Endodermal cell (in vitro differentiated cells): ENCODE measurements at regions not wholly inside any gene's neighbourhood (a gene's known extent, or its start where the extent isn't known, plus 50 kb on each side); places are given as distances from the start of the nearest gene placed in this dataset.
A peak's percentile ranks its signal among the peaks of the same experiment; 100 is the strongest.
"Not testable (repeated sequence)": the region's sequence is repeated elsewhere in the genome, so short reads cannot be mapped to it uniquely, and the experiment has no call there.

Source experiments
- DNase-seq: peaks from one replicate; pipeline ENCODE4 v3.0.0-alpha.2; 2017
- H3K27ac ChIP-seq: 2 replicates; pipeline ENCODE4 v1.5.1; 2013; ENCODE audit warnings: mild to moderate bottlenecking, low read depth, low read length, moderate library complexity
- H3K27me3 ChIP-seq: 2 replicates; pipeline ENCODE4 v1.6.1; 2013; ENCODE audit warnings: mild to moderate bottlenecking, low read length, moderate library complexity; ENCODE audit not compliant: insufficient read depth, control insufficient read depth, poor library complexity, severe bottlenecking
- H3K36me3 ChIP-seq: 2 replicates; pipeline ENCODE4 v1.7.0; 2013; ENCODE audit warnings: mild to moderate bottlenecking, low read length, moderate library complexity; ENCODE audit not compliant: control insufficient read depth, insufficient read depth
- H3K4me1 ChIP-seq: one replicate; pipeline ENCODE4 v1.7.0; 2013; ENCODE audit warnings: low read length; ENCODE audit not compliant: control insufficient read depth, insufficient read depth
- H3K4me3 ChIP-seq: 2 replicates; pipeline ENCODE4 v1.5.1; 2013; ENCODE audit warnings: mild to moderate bottlenecking, low read length, moderate library complexity
- H3K9ac ChIP-seq: 2 replicates; pipeline ENCODE4 v1.6.1; 2013; ENCODE audit warnings: mild to moderate bottlenecking, low read length, moderate library complexity; ENCODE audit not compliant: poor library complexity, severe bottlenecking; ENCODE audit errors: extremely low read depth
- H3K9me3 ChIP-seq: 2 replicates; pipeline ENCODE4 v1.6.1; 2013; ENCODE audit warnings: mild to moderate bottlenecking, low read length, moderate library complexity; ENCODE audit not compliant: control insufficient read depth
- H3K27ac Mint-ChIP-seq: 2 replicates; pipeline ENCODE4 v1.8.0; 2020; ENCODE audit warnings: mixed read lengths
- H3K27me3 Mint-ChIP-seq: 2 replicates; pipeline ENCODE4 v1.8.0; 2021; ENCODE audit warnings: mild to moderate bottlenecking, mixed read lengths; ENCODE audit not compliant: insufficient read depth
- H3K36me3 Mint-ChIP-seq: 2 replicates; pipeline ENCODE4 v1.8.0; 2020; ENCODE audit warnings: low read depth, mixed read lengths
- H3K4me1 Mint-ChIP-seq: 2 replicates; pipeline ENCODE4 v1.8.0; 2020; ENCODE audit warnings: mixed read lengths
- H3K4me3 Mint-ChIP-seq: 2 replicates; pipeline ENCODE4 v1.8.0; 2020; ENCODE audit warnings: mild to moderate bottlenecking, moderate library complexity, mixed read lengths
- H3K9me3 Mint-ChIP-seq: 2 replicates; pipeline ENCODE4 v1.8.0; 2020; ENCODE audit warnings: mild to moderate bottlenecking, mixed read lengths
- WGBS, 2 experiments: methylation state at CpG; one replicate each; pipeline versions ENCODE4 v1.1.5 to v1.1.7; 2013; ENCODE audit warnings: missing lambda C conversion rate in 2 of 2, mixed read lengths in 1 of 2; ENCODE audit not compliant: insufficient coverage in 1 of 2, insufficient read length in 1 of 2; 5-methylcytosine and 5-hydroxymethylcytosine counted together
- TF ChIP-seq, protein P1 (sequence below): fragments of 200-600 bp; sonication (generic); conservative IDR thresholded peaks from 2 replicates; pipeline ENCODE4 v1.5.0; 2021; ENCODE audit warnings: antibody characterized with exemption, mild to moderate bottlenecking

DNA sequence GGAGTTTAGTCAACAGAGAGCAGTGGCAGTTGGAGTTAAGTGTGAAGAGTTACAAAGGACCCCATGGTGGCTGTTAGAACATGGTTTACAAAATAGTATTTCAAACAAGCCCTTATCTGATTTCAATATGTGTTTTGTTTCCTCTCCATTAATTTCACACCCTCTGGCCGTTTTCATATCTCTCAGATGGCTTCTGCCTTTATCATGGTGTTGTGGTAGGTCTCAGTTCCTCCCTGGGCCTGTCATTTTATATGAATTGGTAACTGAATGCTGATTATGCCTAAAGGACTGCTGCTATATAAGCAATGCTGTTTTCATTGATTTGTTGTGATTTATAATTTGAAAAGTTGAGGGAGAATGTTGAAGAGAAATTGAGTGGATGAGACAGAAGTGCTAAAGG lies 686.7 kb downstream of the NYAP2 start:
- Histone ChIP-seq H3K9me3 (peaks cover 29% of the 10 kb centered on the region), H3K4me1 (no peaks in the 10 kb centered on the region), H3K4me3 (peak overlapping the region; percentile 24), H3K27ac (no peak overlapping the region), H3K9ac (no peak overlapping the region), H3K27me3 (peaks cover 2% of the 10 kb centered on the region), H3K36me3 (no peaks in the 10 kb centered on the region)
- Mint-ChIP-seq H3K27me3 (no peaks in the 10 kb centered on the region), H3K9me3 (peaks cover 24% of the 10 kb centered on the region), H3K36me3 (no peaks in the 10 kb centered on the region), H3K27ac (no peak overlapping the region), H3K4me1 (peaks cover 2% of the 10 kb centered on the region), H3K4me3 (no peak overlapping the region)
- 48% methylated on average over 1 of the region's 1 CpG; no CpG with 5 or more reads in 1 of the 2 experiments for WGBS, 2 experiments
- TF ChIP-seq, protein P1, sequence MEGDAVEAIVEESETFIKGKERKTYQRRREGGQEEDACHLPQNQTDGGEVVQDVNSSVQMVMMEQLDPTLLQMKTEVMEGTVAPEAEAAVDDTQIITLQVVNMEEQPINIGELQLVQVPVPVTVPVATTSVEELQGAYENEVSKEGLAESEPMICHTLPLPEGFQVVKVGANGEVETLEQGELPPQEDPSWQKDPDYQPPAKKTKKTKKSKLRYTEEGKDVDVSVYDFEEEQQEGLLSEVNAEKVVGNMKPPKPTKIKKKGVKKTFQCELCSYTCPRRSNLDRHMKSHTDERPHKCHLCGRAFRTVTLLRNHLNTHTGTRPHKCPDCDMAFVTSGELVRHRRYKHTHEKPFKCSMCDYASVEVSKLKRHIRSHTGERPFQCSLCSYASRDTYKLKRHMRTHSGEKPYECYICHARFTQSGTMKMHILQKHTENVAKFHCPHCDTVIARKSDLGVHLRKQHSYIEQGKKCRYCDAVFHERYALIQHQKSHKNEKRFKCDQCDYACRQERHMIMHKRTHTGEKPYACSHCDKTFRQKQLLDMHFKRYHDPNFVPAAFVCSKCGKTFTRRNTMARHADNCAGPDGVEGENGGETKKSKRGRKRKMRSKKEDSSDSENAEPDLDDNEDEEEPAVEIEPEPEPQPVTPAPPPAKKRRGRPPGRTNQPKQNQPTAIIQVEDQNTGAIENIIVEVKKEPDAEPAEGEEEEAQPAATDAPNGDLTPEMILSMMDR: no peak
- no peak for DNase-seq

DNA sequence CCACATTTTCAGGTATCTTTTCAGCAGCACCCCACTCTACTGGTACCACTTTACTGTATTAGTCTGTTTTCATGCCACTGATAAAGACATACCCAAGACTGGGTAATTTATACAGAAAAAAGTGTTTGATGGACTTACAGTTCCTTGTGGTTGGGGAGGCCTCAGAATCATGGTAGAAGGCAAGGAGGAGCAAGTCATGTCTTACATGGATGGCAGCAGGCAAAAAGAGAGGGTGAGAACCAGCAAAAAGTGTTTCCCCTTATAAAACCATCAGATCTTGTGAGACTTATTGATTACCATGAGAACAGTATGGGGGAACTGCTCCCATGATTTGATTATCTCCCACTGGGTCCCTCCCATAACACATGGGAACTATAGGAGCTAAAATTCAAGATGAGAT lies 685.9 kb downstream of the NYAP2 start:
- H3K27me3 ChIP-seq, H3K27ac ChIP-seq, H3K27me3 Mint-ChIP-seq, H3K9ac ChIP-seq, H3K27ac Mint-ChIP-seq, H3K36me3 ChIP-seq, H3K4me3 Mint-ChIP-seq, H3K4me1 ChIP-seq, DNase-seq, H3K36me3 Mint-ChIP-seq, H3K4me1 Mint-ChIP-seq: not testable (repeated sequence)
- Histone ChIP-seq H3K9me3 (peaks cover 29% of the 10 kb centered on the region), H3K4me3 (peak overlapping the region; percentile 24)
- peaks cover 24% of the 10 kb centered on the region for H3K9me3 Mint-ChIP-seq

DNA sequence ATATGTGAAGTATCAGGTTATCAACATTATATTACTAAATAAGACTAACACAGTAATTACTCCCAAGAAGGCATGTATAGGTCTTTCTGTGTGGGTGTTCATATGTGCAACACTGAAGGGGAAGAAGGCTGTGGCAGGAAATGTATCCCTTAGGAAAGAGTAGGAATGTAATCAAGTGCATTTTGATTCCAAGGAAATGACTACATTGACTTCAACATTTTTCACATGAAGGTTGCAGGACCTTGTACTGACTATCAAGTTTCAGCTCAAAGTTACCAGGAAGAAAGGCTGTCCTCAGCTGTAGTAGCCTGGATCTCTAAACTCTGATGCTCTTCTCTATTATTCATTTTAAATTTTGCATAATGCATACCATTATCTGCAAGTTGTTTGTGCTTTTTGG lies 680.8 kb downstream of the NYAP2 start:
- Histone ChIP-seq H3K4me1 (peaks cover 6% of the 10 kb centered on the region), H3K9ac (no peak overlapping the region)
- DNase-seq: no peak

DNA sequence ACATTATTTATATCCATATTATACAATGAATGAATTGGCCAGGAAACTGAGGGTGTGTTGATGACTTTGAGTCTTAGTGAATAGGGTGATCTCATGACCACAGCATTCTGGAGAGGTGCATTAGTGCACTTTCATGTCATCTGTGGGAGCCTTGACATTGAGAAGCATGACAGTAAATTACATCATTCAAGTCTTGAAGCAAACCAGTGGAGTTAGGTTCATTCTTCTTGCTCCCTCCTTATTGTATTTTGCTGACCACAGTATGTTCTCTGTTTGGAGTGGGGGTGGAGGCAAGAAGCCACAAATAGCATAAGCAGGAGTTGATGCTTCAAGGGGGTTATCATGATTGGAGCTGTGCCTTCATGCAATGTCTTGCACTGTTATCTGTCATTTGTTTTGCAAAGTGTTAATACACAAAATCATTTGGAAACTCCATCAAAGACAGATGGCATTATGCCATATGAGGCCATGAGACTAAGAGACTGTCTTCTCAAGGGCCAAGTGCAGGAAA lies 680.2 kb downstream of the NYAP2 start:
- H3K9ac ChIP-seq: no peak overlapping the region
- H3K27me3 Mint-ChIP-seq: no peaks in the 10 kb centered on the region
- H3K27me3 ChIP-seq: peaks cover 9% of the 10 kb centered on the region
- no peak overlapping the region for H3K27ac Mint-ChIP-seq
- no peak overlapping the region for H3K4me3 Mint-ChIP-seq
- H3K4me1 ChIP-seq: peaks cover 6% of the 10 kb centered on the region
- H3K4me1 Mint-ChIP-seq: peaks cover 18% of the 10 kb centered on the region
- TF ChIP-seq, protein P1: no peak
- H3K36me3 Mint-ChIP-seq: no peaks in the 10 kb centered on the region
- DNase-seq: no peak
- H3K4me3 ChIP-seq: no peak overlapping the region
- no peaks in the 10 kb centered on the region for H3K36me3 ChIP-seq
- H3K9me3 ChIP-seq: peaks cover 14% of the 10 kb centered on the region
- peaks cover 12% of the 10 kb centered on the region for H3K9me3 Mint-ChIP-seq
- H3K27ac ChIP-seq: no peak overlapping the region

More for the DNA sequence above, 680.8 kb downstream of the NYAP2 start:
- Histone ChIP-seq H3K4me3 (no peak overlapping the region), H3K9me3 (peaks cover 20% of the 10 kb centered on the region), H3K27ac (no peak overlapping the region), H3K27me3 (peaks cover 9% of the 10 kb centered on the region), H3K36me3 (no peaks in the 10 kb centered on the region)
- H3K4me1 Mint-ChIP-seq: peaks cover 18% of the 10 kb centered on the region
- no peak overlapping the region for H3K27ac Mint-ChIP-seq
- TF ChIP-seq, protein P1: no peak
- no peak overlapping the region for H3K4me3 Mint-ChIP-seq
- H3K9me3 Mint-ChIP-seq: peaks cover 18% of the 10 kb centered on the region
- no peaks in the 10 kb centered on the region for H3K27me3 Mint-ChIP-seq
- H3K36me3 Mint-ChIP-seq: no peaks in the 10 kb centered on the region
